GM03348 (cell line): ENCODE measurements at regions not wholly inside any gene's neighbourhood (a gene's known extent, or its start where the extent isn't known, plus 50 kb on each side); places are given as distances from the start of the nearest gene placed in this dataset.

Experiments
- DNase-seq: peaks from one replicate; pipeline ENCODE4 v3.0.0; 2012; ENCODE audit warnings: low spot score

- DNase-seq: no peak
Observed at GRCh38 chr14:97210202-97210601, 413.0 kb downstream of the VRK1 start.

GRCh38 chr14:97212399-97212798 is 415.2 kb downstream of the VRK1 start:
- DNase-seq: no peak

GRCh38 chr14:97213720-97214119 is 416.5 kb downstream of the VRK1 start:
- DNase-seq: no peak

GRCh38 chr14:97215263-97215969 is 418.2 kb downstream of the VRK1 start:
- no peak for DNase-seq

GRCh38 chr14:97217111-97217885 is 420.1 kb downstream of the VRK1 start:
- DNase-seq: no peak

- no peak for DNase-seq
Observed at GRCh38 chr14:97218274-97218673, 421.1 kb downstream of the VRK1 start.

GRCh38 chr14:97218691-97219430 is 421.7 kb downstream of the VRK1 start:
- DNase-seq: peak; percentile 36

- DNase-seq: peak; percentile 16
Observed at GRCh38 chr14:97219431-97220017, 422.3 kb downstream of the VRK1 start.

GRCh38 chr14:97221572-97222285 is 424.5 kb downstream of the VRK1 start:
- DNase-seq: no peak

- no peak for DNase-seq
Observed at GRCh38 chr14:97224016-97224415, 426.8 kb downstream of the VRK1 start.

- no peak for DNase-seq
Observed at GRCh38 chr14:97230051-97230450, 432.9 kb downstream of the VRK1 start.

- no peak for DNase-seq
Observed at GRCh38 chr14:97233319-97233985, 436.3 kb downstream of the VRK1 start.

- DNase-seq: no peak
Observed at GRCh38 chr14:97246648-97247047, 449.5 kb downstream of the VRK1 start.

- DNase-seq: no peak
Observed at GRCh38 chr14:97248973-97249372, 451.8 kb downstream of the VRK1 start.

- DNase-seq: no peak
Observed at GRCh38 chr14:97250931-97251330, 453.7 kb downstream of the VRK1 start.

GRCh38 chr14:97251491-97252155 is 454.4 kb downstream of the VRK1 start:
- DNase-seq: no peak

GRCh38 chr14:97253756-97254155 is 456.6 kb downstream of the VRK1 start:
- no peak for DNase-seq

GRCh38 chr14:97262336-97262735 is 465.2 kb downstream of the VRK1 start:
- DNase-seq: no peak

- DNase-seq: no peak
Observed at GRCh38 chr14:97264516-97265230, 467.5 kb downstream of the VRK1 start.

- peak; percentile 29 for DNase-seq
Observed at GRCh38 chr14:97266653-97267052, 469.5 kb downstream of the VRK1 start.
